Fibroblast of pulmonary artery (primary cell): ENCODE measurements at regions not wholly inside any gene's neighbourhood (a gene's known extent, or its start where the extent isn't known, plus 50 kb on each side); places are given as distances from the start of the nearest gene placed in this dataset.

Experiments used
- DNase-seq: peaks from one replicate; pipeline ENCODE4 v3.0.0-alpha.2; 2010; ENCODE audit warnings: low read depth
- H3K4me3 ChIP-seq: replicated peaks from 2 replicates; pipeline ENCODE4 v1.5.1; 2011; ENCODE audit warnings: low read depth, mild to moderate bottlenecking, control low read depth, low read length, moderate library complexity
- CTCF ChIP-seq: IDR thresholded peaks from 2 replicates; pipeline ENCODE4 v1.5.1; 2011; ENCODE audit warnings: mild to moderate bottlenecking, control low read depth, low read length, inconsistent platforms; ENCODE audit errors: missing control alignments

GRCh38 chr4:167595898-167596297 lies 361.6 kb upstream of the SPOCK3 start:
- H3K4me3 ChIP-seq = no peak overlapping the region
- TF ChIP-seq CTCF = no peak
- DNase-seq = no peak

- DNase-seq = no peak
- no peak for TF ChIP-seq CTCF
- H3K4me3 ChIP-seq = no peak overlapping the region
These were observed 367.9 kb upstream of the SPOCK3 start for GRCh38 chr4:167602157-167602556.

- TF ChIP-seq CTCF = no peak
- no peak for DNase-seq
- no peak overlapping the region for H3K4me3 ChIP-seq
These were observed 372.3 kb upstream of the SPOCK3 start for GRCh38 chr4:167606551-167606950.

- no peak for DNase-seq
- no peak for TF ChIP-seq CTCF
- no peak overlapping the region for H3K4me3 ChIP-seq
These were observed 379.1 kb upstream of the SPOCK3 start for GRCh38 chr4:167613381-167613780.

- peak; percentile 25 for DNase-seq
- TF ChIP-seq CTCF = no peak
- no peak overlapping the region for H3K4me3 ChIP-seq
These were observed 380.6 kb upstream of the SPOCK3 start for GRCh38 chr4:167614866-167615265.

GRCh38 chr4:167616476-167616875 lies 382.2 kb upstream of the SPOCK3 start:
- peak; percentile 9 for DNase-seq
- TF ChIP-seq CTCF = no peak
- H3K4me3 ChIP-seq = no peak overlapping the region

- H3K4me3 ChIP-seq = no peak overlapping the region
- peak; percentile 98 for TF ChIP-seq CTCF
- peak; percentile 73 for DNase-seq
These were observed 388.4 kb upstream of the SPOCK3 start for GRCh38 chr4:167622481-167623240.
